Mesothelial cell of epicardium (in vitro differentiated cells): ENCODE measurements at regions not wholly inside any gene's neighbourhood (a gene's known extent, or its start where the extent isn't known, plus 50 kb on each side); places are given as distances from the start of the nearest gene placed in this dataset.

Experiments used
- DNase-seq, 2 experiments: peaks; one replicate each; pipeline ENCODE4 v3.0.0; 2021; ENCODE audit warnings: low spot score in 2 of 2; ENCODE audit not compliant: unreplicated experiment in 2 of 2
- H3K27ac Mint-ChIP-seq: 2 replicates; pipeline ENCODE4 v1.8.0; 2021; ENCODE audit warnings: mixed read lengths
- H3K27me3 Mint-ChIP-seq: 2 replicates; pipeline ENCODE4 v1.8.0; 2021; ENCODE audit warnings: low read depth, mixed read lengths
- H3K36me3 Mint-ChIP-seq: 2 replicates; pipeline ENCODE4 v1.8.0; 2021; ENCODE audit warnings: mixed read lengths
- H3K4me1 Mint-ChIP-seq: 2 replicates; pipeline ENCODE4 v1.8.0; 2021; ENCODE audit warnings: mixed read lengths
- H3K4me3 Mint-ChIP-seq: 2 replicates; pipeline ENCODE4 v1.8.0; 2021; ENCODE audit warnings: mild to moderate bottlenecking, moderate library complexity, mixed read lengths
- H3K9me3 Mint-ChIP-seq: 2 replicates; pipeline ENCODE4 v1.8.0; 2021; ENCODE audit warnings: mixed read lengths
- CTCF ChIP-seq: fragments of 200-600 bp; sonication (generic); IDR thresholded peaks from one replicate; pipeline ENCODE4 v1.5.0; 2021; ENCODE audit warnings: antibody characterized with exemption; ENCODE audit not compliant: unreplicated experiment

GRCh38 chr3:63146154-63146553, 132.0 kb upstream of the SYNPR start:
- peaks cover 34% of the 10 kb centered on the region for H3K27me3 Mint-ChIP-seq
- H3K4me1 Mint-ChIP-seq = no peaks in the 10 kb centered on the region
- no peak for TF ChIP-seq CTCF
- H3K9me3 Mint-ChIP-seq = peaks cover 5% of the 10 kb centered on the region
- no peak overlapping the region for H3K27ac Mint-ChIP-seq
- DNase-seq = no peak
- no peak overlapping the region for H3K4me3 Mint-ChIP-seq
- H3K36me3 Mint-ChIP-seq = no peaks in the 10 kb centered on the region

- H3K27ac Mint-ChIP-seq = no peak overlapping the region
- no peak for TF ChIP-seq CTCF
- no peak overlapping the region for H3K4me3 Mint-ChIP-seq
- H3K4me1 Mint-ChIP-seq = no peaks in the 10 kb centered on the region
- H3K36me3 Mint-ChIP-seq = no peaks in the 10 kb centered on the region
- peaks cover 22% of the 10 kb centered on the region for H3K27me3 Mint-ChIP-seq
- no peaks in the 10 kb centered on the region for H3K9me3 Mint-ChIP-seq
- DNase-seq = no peak
Measured at GRCh38 chr3:63150880-63151279, 127.2 kb upstream of the SYNPR start.

- Mint-ChIP-seq H3K27ac (no peak overlapping the region), H3K27me3 (peaks cover 13% of the 10 kb centered on the region), H3K36me3 (no peaks in the 10 kb centered on the region), H3K4me3 (no peak overlapping the region), H3K9me3 (no peaks in the 10 kb centered on the region), H3K4me1 (no peaks in the 10 kb centered on the region)
- no peak for DNase-seq
- TF ChIP-seq CTCF = no peak
Measured at GRCh38 chr3:63151897-63152296, 126.2 kb upstream of the SYNPR start.

GRCh38 chr3:63159764-63160163, 118.3 kb upstream of the SYNPR start:
- DNase-seq = no peak
- Mint-ChIP-seq H3K36me3 (no peaks in the 10 kb centered on the region), H3K27ac (no peak overlapping the region), H3K9me3 (no peaks in the 10 kb centered on the region), H3K4me1 (no peaks in the 10 kb centered on the region), H3K27me3 (peaks cover 25% of the 10 kb centered on the region), H3K4me3 (no peak overlapping the region)
- no peak for TF ChIP-seq CTCF

GRCh38 chr3:63167113-63167512, 111.0 kb upstream of the SYNPR start:
- Mint-ChIP-seq H3K27ac (no peak overlapping the region), H3K27me3 (peaks cover 5% of the 10 kb centered on the region), H3K4me1 (no peaks in the 10 kb centered on the region), H3K9me3 (no peaks in the 10 kb centered on the region), H3K4me3 (no peak overlapping the region), H3K36me3 (no peaks in the 10 kb centered on the region)
- no peak for TF ChIP-seq CTCF
- no peak for DNase-seq

- TF ChIP-seq CTCF = no peak
- Mint-ChIP-seq H3K4me1 (no peaks in the 10 kb centered on the region), H3K27ac (no peak overlapping the region), H3K9me3 (peaks cover 3% of the 10 kb centered on the region), H3K36me3 (no peaks in the 10 kb centered on the region), H3K27me3 (no peaks in the 10 kb centered on the region), H3K4me3 (no peak overlapping the region)
- no peak for DNase-seq
Measured at GRCh38 chr3:63168179-63168578, 109.9 kb upstream of the SYNPR start.
